ENCODE measurements at regions not wholly inside any gene's neighbourhood (a gene's known extent, or its start where the extent isn't known, plus 50 kb on each side); places are given as distances from the start of the nearest gene placed in this dataset.
A peak's percentile ranks its signal among the peaks of the same experiment; 100 is the strongest.
"Not testable (repeated sequence)": the region's sequence is repeated elsewhere in the genome, so short reads cannot be mapped to it uniquely, and the experiment has no call there.

DNA sequence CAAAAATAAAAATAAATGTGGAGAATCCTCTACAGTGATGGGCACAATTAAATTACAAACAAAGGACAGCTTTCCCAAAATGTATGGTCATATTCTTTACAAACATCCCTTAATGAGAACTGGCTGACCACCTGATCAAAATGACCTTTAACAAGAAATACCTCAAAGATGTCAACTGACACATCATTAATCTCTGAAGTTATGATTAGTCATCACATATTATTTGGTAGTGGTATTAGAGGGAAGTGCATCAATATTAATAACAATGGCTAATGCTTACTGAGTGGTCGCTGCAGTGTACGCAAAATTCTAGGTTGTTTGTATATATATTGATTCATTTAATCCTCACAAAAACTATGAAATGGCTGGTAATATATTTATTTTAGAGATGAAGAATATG lies 340.6 kb downstream of the GJA1 start:
- H2AFZ ChIP-seq (ENCODE audit: low read length, unreplicated experiment), result no peak overlapping the region
- no peaks in the 10 kb centered on the region for H3K79me2 ChIP-seq (ENCODE audit: control insufficient read depth, insufficient read depth, low read length, unreplicated experiment)
- peaks cover 14% of the 10 kb centered on the region for H3K4me1 ChIP-seq (ENCODE audit: control insufficient read depth, insufficient read depth, low read length, unreplicated experiment)
- no peak overlapping the region for H3K27ac ChIP-seq (ENCODE audit: low read depth, low read length)
- H3K36me3 ChIP-seq (ENCODE audit: insufficient read depth, low read length), result no peaks in the 10 kb centered on the region
- H3K4me3 ChIP-seq (ENCODE audit: low read depth, low read length), result no peak overlapping the region
- no peaks in the 10 kb centered on the region for H3K27me3 ChIP-seq (ENCODE audit: insufficient read depth, low read length)

- Histone ChIP-seq H3K4me1 (ENCODE audit: control insufficient read depth, insufficient read depth, low read length, unreplicated experiment) (peaks cover 17% of the 10 kb centered on the region), H3K36me3 (ENCODE audit: insufficient read depth, low read length) (no peaks in the 10 kb centered on the region), H2AFZ (ENCODE audit: low read length, unreplicated experiment) (peak overlapping the region; percentile 0), H3K27me3 (ENCODE audit: insufficient read depth, low read length) (no peaks in the 10 kb centered on the region), H3K27ac (ENCODE audit: low read depth, low read length) (peak overlapping the region; percentile 51), H3K4me3 (ENCODE audit: low read depth, low read length) (no peak overlapping the region), H3K79me2 (ENCODE audit: control insufficient read depth, insufficient read depth, low read length, unreplicated experiment) (no peaks in the 10 kb centered on the region)
Observed at GRCh38 chr6:121780325-121781321, 345.2 kb downstream of the GJA1 start.

DNA sequence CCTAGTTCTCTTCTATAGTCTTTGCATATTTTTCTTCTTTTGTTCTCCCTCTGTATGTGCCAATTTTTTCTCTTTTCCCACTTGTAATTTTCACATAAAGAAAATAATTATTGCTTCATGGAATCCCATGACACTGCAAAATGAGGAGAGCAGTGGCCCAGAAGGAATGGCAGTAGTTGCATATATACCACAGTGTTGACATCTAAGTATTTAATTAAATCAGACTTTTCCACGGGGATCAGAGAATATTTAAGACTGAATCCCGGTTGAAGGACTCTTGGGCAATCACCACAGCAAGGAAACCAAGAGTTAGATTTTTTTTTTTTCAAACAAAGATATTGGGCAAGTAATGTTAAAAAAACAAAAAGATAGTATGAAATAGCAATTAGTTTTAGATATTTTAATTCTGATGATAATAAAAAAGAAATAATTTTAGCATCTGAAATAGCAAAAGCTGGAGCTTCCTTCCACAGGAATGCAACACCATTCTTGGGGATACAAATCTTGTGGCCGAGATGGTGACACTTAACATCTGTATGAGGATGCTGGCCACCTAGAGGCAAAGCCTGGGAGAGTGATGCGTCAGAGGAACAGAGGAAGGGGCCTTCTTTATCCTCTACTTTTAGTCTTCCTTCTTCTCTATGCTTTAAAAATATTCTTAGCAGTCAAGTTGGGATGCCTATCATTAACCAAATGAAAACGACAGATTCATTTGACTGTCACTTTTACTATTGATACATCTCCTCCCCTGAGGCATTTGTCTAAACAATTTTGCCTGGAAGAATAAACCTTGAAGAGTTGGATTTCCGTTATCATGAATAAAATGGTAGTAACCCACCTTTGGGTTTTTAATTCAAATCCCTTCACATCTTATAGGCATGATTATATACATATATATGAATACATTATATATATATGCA lies 356.2 kb downstream of the GJA1 start:
- H3K4me1 ChIP-seq (ENCODE audit: control insufficient read depth, insufficient read depth, low read length, unreplicated experiment), result peaks cover 22% of the 10 kb centered on the region
- no peaks in the 10 kb centered on the region for H3K79me2 ChIP-seq (ENCODE audit: control insufficient read depth, insufficient read depth, low read length, unreplicated experiment)
- H3K27ac ChIP-seq (ENCODE audit: low read depth, low read length), result no peak overlapping the region
- no peak overlapping the region for H3K4me3 ChIP-seq (ENCODE audit: low read depth, low read length)
- peak overlapping the region; percentile 9 for H2AFZ ChIP-seq (ENCODE audit: low read length, unreplicated experiment)
- H3K36me3 ChIP-seq (ENCODE audit: insufficient read depth, low read length), result no peaks in the 10 kb centered on the region
- no peaks in the 10 kb centered on the region for H3K27me3 ChIP-seq (ENCODE audit: insufficient read depth, low read length)

- Histone ChIP-seq H3K4me1 (ENCODE audit: control insufficient read depth, insufficient read depth, low read length, unreplicated experiment) (peaks cover 22% of the 10 kb centered on the region), H3K27ac (ENCODE audit: low read depth, low read length) (peak overlapping the region; percentile 66), H3K79me2 (ENCODE audit: control insufficient read depth, insufficient read depth, low read length, unreplicated experiment) (no peaks in the 10 kb centered on the region), H3K4me3 (ENCODE audit: low read depth, low read length) (no peak overlapping the region), H3K36me3 (ENCODE audit: insufficient read depth, low read length) (peaks cover 3% of the 10 kb centered on the region; the same call in 1 of the 2 replicates), H2AFZ (ENCODE audit: low read length, unreplicated experiment) (no peak overlapping the region), H3K27me3 (ENCODE audit: insufficient read depth, low read length) (no peaks in the 10 kb centered on the region)
Observed at GRCh38 chr6:121794630-121795029, 359.2 kb downstream of the GJA1 start.

GRCh38 chr6:121797598-121797997 lies 362.2 kb downstream of the GJA1 start:
- peaks cover 22% of the 10 kb centered on the region for H3K4me1 ChIP-seq (ENCODE audit: control insufficient read depth, insufficient read depth, low read length, unreplicated experiment)
- not testable (repeated sequence) for H3K27me3 ChIP-seq (ENCODE audit: insufficient read depth, low read length); H3K4me3 ChIP-seq (ENCODE audit: low read depth, low read length); H3K79me2 ChIP-seq (ENCODE audit: control insufficient read depth, insufficient read depth, low read length, unreplicated experiment); H3K36me3 ChIP-seq (ENCODE audit: insufficient read depth, low read length); H2AFZ ChIP-seq (ENCODE audit: low read length, unreplicated experiment); H3K27ac ChIP-seq (ENCODE audit: low read depth, low read length)

DNA sequence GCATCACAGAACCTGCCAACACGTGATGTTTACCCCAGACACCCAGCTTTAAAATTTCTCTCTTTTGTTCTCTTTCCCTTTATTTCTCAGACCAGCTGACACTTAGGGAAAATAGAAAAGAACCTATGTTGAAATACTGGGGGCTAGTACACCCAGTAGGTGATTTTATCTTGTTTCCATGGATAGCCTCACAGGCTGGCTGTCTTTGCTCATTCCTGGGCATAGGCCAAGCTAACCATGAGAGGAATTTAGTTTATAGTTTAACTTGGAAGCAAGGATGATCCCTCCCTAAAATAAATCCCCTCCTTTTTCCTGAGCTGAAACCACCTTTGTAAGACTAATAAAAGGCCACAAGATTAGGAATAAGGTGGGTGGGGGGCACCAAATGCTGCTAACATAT lies 362.7 kb downstream of the GJA1 start:
- not testable (repeated sequence) for H3K4me3 ChIP-seq (ENCODE audit: low read depth, low read length); H3K36me3 ChIP-seq (ENCODE audit: insufficient read depth, low read length); H3K27ac ChIP-seq (ENCODE audit: low read depth, low read length); H3K27me3 ChIP-seq (ENCODE audit: insufficient read depth, low read length); H2AFZ ChIP-seq (ENCODE audit: low read length, unreplicated experiment); H3K79me2 ChIP-seq (ENCODE audit: control insufficient read depth, insufficient read depth, low read length, unreplicated experiment)
- peaks cover 22% of the 10 kb centered on the region for H3K4me1 ChIP-seq (ENCODE audit: control insufficient read depth, insufficient read depth, low read length, unreplicated experiment)

DNA sequence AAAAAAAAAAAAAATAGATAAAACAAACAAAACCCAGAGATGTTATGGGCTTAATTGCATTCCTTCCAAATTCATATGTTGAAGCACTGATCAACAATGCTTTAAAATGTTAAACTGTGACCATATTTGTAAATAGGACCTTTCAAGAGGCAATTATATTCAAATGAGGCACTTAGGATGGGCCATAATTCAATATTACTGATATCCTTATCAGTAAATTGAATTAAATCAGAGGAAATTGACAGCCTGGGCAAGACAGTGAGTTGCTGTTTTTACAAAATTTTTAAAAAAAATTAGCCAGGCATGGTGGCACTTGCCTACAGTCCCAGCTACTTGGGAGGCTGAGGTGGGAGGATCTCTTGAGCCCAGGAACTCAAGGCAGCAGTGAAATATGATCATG lies 364.1 kb downstream of the GJA1 start:
- no peaks in the 10 kb centered on the region for H3K79me2 ChIP-seq (ENCODE audit: control insufficient read depth, insufficient read depth, low read length, unreplicated experiment)
- peaks cover 3% of the 10 kb centered on the region; the same call in 1 of the 2 replicates for H3K36me3 ChIP-seq (ENCODE audit: insufficient read depth, low read length)
- H3K4me3 ChIP-seq (ENCODE audit: low read depth, low read length), result no peak overlapping the region
- no peaks in the 10 kb centered on the region for H3K27me3 ChIP-seq (ENCODE audit: insufficient read depth, low read length)
- no peak overlapping the region for H2AFZ ChIP-seq (ENCODE audit: low read length, unreplicated experiment)
- H3K4me1 ChIP-seq (ENCODE audit: control insufficient read depth, insufficient read depth, low read length, unreplicated experiment), result peaks cover 14% of the 10 kb centered on the region
- no peak overlapping the region for H3K27ac ChIP-seq (ENCODE audit: low read depth, low read length)

- H3K27ac ChIP-seq (ENCODE audit: low read depth, low read length), result no peak overlapping the region
- H3K36me3 ChIP-seq (ENCODE audit: insufficient read depth, low read length), result peaks cover 3% of the 10 kb centered on the region; the same call in 1 of the 2 replicates
- no peak overlapping the region for H3K4me3 ChIP-seq (ENCODE audit: low read depth, low read length)
- H3K4me1 ChIP-seq (ENCODE audit: control insufficient read depth, insufficient read depth, low read length, unreplicated experiment), result peaks cover 9% of the 10 kb centered on the region
- no peak overlapping the region for H2AFZ ChIP-seq (ENCODE audit: low read length, unreplicated experiment)
- H3K27me3 ChIP-seq (ENCODE audit: insufficient read depth, low read length), result no peaks in the 10 kb centered on the region
- H3K79me2 ChIP-seq (ENCODE audit: control insufficient read depth, insufficient read depth, low read length, unreplicated experiment), result no peaks in the 10 kb centered on the region
Observed at GRCh38 chr6:121800047-121800446, 364.6 kb downstream of the GJA1 start.

DNA sequence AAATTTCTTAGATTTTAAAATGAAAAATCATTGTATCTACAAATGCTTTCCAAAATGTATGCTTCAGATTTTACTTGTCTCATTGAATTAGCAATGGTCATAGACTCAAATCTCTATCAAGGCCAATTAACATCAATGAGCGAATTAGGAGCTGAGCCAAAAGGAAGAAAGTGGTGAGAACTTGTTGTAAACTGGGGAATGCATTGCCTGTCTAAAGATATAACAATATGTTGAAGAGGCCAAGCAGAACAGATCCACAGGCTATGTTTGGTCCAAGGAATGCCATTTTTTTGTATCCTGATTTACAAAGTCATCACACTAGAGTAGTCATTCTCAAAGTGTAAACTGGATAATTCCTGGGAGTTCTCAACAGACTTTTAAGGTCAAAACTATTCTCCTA lies 370.7 kb downstream of the GJA1 start:
- H3K27ac ChIP-seq (ENCODE audit: low read depth, low read length), result no peak overlapping the region
- no peak overlapping the region for H3K4me3 ChIP-seq (ENCODE audit: low read depth, low read length)
- H3K27me3 ChIP-seq (ENCODE audit: insufficient read depth, low read length), result no peaks in the 10 kb centered on the region
- H3K36me3 ChIP-seq (ENCODE audit: insufficient read depth, low read length), result no peaks in the 10 kb centered on the region
- H2AFZ ChIP-seq (ENCODE audit: low read length, unreplicated experiment), result no peak overlapping the region
- no peaks in the 10 kb centered on the region for H3K79me2 ChIP-seq (ENCODE audit: control insufficient read depth, insufficient read depth, low read length, unreplicated experiment)
- peaks cover 15% of the 10 kb centered on the region for H3K4me1 ChIP-seq (ENCODE audit: control insufficient read depth, insufficient read depth, low read length, unreplicated experiment)

- H3K27me3 ChIP-seq (ENCODE audit: insufficient read depth, low read length), result no peaks in the 10 kb centered on the region
- no peak overlapping the region for H2AFZ ChIP-seq (ENCODE audit: low read length, unreplicated experiment)
- H3K4me3 ChIP-seq (ENCODE audit: low read depth, low read length), result no peak overlapping the region
- H3K36me3 ChIP-seq (ENCODE audit: insufficient read depth, low read length), result no peaks in the 10 kb centered on the region
- peaks cover 15% of the 10 kb centered on the region for H3K4me1 ChIP-seq (ENCODE audit: control insufficient read depth, insufficient read depth, low read length, unreplicated experiment)
- H3K27ac ChIP-seq (ENCODE audit: low read depth, low read length), result no peak overlapping the region
- H3K79me2 ChIP-seq (ENCODE audit: control insufficient read depth, insufficient read depth, low read length, unreplicated experiment), result no peaks in the 10 kb centered on the region
Observed at GRCh38 chr6:121809211-121809610, 373.8 kb downstream of the GJA1 start.
